AG09319 (cell line): ENCODE measurements at regions not wholly inside any gene's neighbourhood (a gene's known extent, or its start where the extent isn't known, plus 50 kb on each side); places are given as distances from the start of the nearest gene placed in this dataset.

Experiments used
- DNase-seq: peaks from one replicate; pipeline ENCODE4 v3.0.0-alpha.2; 2010; ENCODE audit warnings: low read depth; ENCODE audit errors: extremely low read depth
- TF ChIP-seq, protein P1 (sequence below): IDR thresholded peaks from 2 replicates; pipeline ENCODE4 v1.5.1; 2011; ENCODE audit warnings: low read depth, mild to moderate bottlenecking, inconsistent platforms, low read length, moderate library complexity

DNA sequence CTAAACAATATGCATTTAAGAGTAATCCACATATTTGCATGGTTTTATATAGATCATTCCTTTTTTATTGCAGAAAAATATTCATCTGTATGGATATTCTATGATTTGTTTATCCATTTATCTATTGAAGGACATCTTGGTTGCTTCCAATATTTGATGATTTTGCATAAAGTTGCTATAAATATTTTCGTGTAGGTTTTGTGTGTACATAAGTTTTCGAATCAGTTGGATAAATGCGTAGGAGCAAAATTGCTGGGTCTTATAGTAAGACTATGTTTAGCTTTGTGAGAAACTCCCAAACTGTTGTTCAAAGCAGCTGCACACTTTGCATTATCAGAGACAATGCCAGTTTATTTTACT is 971.2 kb downstream of the DIPK2A start:
- TF ChIP-seq, protein P1, sequence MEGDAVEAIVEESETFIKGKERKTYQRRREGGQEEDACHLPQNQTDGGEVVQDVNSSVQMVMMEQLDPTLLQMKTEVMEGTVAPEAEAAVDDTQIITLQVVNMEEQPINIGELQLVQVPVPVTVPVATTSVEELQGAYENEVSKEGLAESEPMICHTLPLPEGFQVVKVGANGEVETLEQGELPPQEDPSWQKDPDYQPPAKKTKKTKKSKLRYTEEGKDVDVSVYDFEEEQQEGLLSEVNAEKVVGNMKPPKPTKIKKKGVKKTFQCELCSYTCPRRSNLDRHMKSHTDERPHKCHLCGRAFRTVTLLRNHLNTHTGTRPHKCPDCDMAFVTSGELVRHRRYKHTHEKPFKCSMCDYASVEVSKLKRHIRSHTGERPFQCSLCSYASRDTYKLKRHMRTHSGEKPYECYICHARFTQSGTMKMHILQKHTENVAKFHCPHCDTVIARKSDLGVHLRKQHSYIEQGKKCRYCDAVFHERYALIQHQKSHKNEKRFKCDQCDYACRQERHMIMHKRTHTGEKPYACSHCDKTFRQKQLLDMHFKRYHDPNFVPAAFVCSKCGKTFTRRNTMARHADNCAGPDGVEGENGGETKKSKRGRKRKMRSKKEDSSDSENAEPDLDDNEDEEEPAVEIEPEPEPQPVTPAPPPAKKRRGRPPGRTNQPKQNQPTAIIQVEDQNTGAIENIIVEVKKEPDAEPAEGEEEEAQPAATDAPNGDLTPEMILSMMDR, result no peak
- DNase-seq, result no peak

GRCh38 chr3:144947895-144948294 is 976.3 kb downstream of the DIPK2A start:
- no peak for DNase-seq
- TF ChIP-seq, protein P1, result no peak

GRCh38 chr3:144948711-144949110 is 977.1 kb downstream of the DIPK2A start:
- TF ChIP-seq, protein P1, result no peak

DNA sequence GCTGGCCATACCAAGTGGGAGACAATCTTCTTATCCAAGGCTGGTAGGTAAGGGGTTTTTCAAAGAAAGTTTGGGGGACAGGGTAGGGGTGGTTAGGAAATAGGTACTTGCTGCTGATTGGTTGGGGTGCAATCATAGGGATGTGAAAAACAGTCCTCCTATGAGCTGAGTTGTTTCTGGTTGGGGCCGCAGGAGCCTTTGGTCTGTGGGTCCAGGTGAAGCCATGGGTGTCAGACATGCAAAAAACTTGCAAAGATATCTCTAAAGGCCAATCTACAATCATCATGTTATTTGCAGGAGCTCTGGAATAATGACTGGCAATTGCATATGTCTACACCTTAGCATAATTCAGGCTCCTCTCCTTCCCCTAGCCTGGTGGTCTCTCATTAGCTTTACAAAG is 982.3 kb downstream of the DIPK2A start:
- DNase-seq, result no peak
- TF ChIP-seq, protein P1, result no peak

More at GRCh38 chr3:144948711-144949110, 977.1 kb downstream of the DIPK2A start:
- DNase-seq, result no peak

DNA sequence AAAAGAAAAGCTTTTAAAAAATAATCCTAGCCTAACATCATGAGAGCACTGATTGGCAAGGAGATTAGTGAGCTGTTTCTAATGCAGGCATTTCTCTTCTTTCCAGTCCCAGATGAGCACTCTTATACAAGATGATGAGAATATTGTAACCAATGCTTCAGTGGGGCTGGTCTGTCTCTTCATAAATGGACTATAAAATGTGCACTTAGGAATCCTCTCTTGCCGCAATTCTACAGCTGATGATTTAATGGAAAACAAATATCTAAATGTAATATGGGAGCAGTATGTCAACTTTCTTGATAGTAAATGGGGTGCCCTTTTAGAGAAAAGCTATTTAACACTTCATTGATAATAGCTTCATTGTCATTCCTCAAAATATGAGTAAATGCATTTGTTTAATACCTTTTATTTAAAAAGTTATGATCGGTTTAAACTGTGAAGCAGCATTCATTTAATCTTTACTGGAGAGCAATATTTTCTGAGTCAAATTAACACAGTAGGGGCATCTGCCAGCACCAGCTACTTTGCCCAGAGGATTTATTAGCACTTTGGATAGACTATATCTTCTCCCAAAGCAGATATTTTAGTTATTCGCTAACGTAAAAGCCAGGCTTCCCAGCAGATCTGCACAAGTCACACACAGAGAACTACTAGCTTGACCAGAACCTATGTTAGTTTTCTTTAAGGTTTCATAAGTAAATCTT is 985.9 kb downstream of the DIPK2A start:
- TF ChIP-seq, protein P1, result no peak
- DNase-seq, result no peak

GRCh38 chr3:144963810-144964209 is 992.2 kb downstream of the DIPK2A start:
- TF ChIP-seq, protein P1, result no peak
- DNase-seq, result no peak

DNA sequence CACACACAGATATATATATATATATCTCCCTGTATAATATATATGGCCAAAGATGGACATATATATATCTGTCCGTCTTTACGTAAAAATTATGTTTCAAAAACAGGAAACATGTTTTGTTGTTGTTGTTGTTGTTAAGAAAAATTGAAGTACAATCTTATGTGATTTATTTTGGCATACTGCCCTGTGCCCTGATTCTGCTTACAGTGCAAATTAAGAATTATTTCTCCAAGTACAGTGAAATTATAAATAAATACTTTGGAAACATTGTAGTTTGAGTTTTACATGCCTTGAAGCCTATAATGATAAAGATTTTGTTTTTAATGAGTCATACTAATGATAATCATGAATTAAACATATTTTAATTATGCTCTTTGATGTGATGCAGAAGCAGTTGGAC is 994.9 kb downstream of the DIPK2A start:
- TF ChIP-seq, protein P1, result no peak
- DNase-seq, result no peak
